ENCODE measurements at regions not wholly inside any gene's neighbourhood (a gene's known extent, or its start where the extent isn't known, plus 50 kb on each side); places are given as distances from the start of the nearest gene placed in this dataset.
A peak's percentile ranks its signal among the peaks of the same experiment; 100 is the strongest.

GRCh38 chr7:18283045-18283444 is 212.5 kb upstream of the HDAC9 start:
- H3K27me3 ChIP-seq: no peaks in the 10 kb centered on the region
- H3K4me2 ChIP-seq: 0 out of 22 replicates have a peak overlapping the region, but pooled peaks of 1 of the 11 experiments have one; percentile 17
- no peak overlapping the region for H3K27ac ChIP-seq
- H4K20me1 ChIP-seq: no peaks in the 10 kb centered on the region
- H3K9me3 ChIP-seq (replicated peaks in 1 of 11): peaks cover 0 to 22% (median 12%) of the 10 kb centered on the region in 11 experiments; a peak in 13 of 22 replicates
- no peak overlapping the region for H3K9ac ChIP-seq
- peaks cover 0 to 7% (median 0%) of the 10 kb centered on the region in 10 experiments; a peak in 3 of 20 replicates for H3K4me1 ChIP-seq
- no peak overlapping the region for H3K4me3 ChIP-seq
- no peaks in the 10 kb centered on the region for H3K36me3 ChIP-seq
- no peak for TF ChIP-seq Cebpa-rat (IDR thresholded peaks at IDR 0.05)

GRCh38 chr7:18287482-18287881 is 208.1 kb upstream of the HDAC9 start:
- Histone ChIP-seq H3K36me3 (no peaks in the 10 kb centered on the region), H3K4me2 (no peak overlapping the region), H3K9me3 (replicated peaks in 1 of 11) (peaks cover 0 to 15% (median 10%) of the 10 kb centered on the region in 11 experiments; a peak in 13 of 22 replicates), H3K4me1 (peaks cover 33 to 47% (median 41%) of the 10 kb centered on the region in 10 experiments), H3K27ac (no peak overlapping the region), H3K27me3 (no peaks in the 10 kb centered on the region), H3K9ac (no peak overlapping the region), H3K4me3 (no peak overlapping the region), H4K20me1 (no peaks in the 10 kb centered on the region)
- no peak for TF ChIP-seq Cebpa-rat (IDR thresholded peaks at IDR 0.05)

GRCh38 chr7:18288322-18289037 is 207.1 kb upstream of the HDAC9 start:
- Histone ChIP-seq H4K20me1 (no peaks in the 10 kb centered on the region), H3K4me3 (no peak overlapping the region), H3K4me2 (peak overlapping the region in 10 of 11 experiments; percentile 61 to 94 (median 83); a peak in 16 of 22 replicates), H3K36me3 (no peaks in the 10 kb centered on the region), H3K27me3 (no peaks in the 10 kb centered on the region), H3K9me3 (replicated peaks in 1 of 11) (peaks cover 0 to 5% (median 1%) of the 10 kb centered on the region in 11 experiments; a peak in 10 of 22 replicates), H3K4me1 (peaks cover 33 to 56% (median 44%) of the 10 kb centered on the region in 10 experiments), H3K27ac (peak overlapping the region in 7 of 11 experiments; percentile 1 to 82 (median 70); a peak in 4 of 22 replicates), H3K9ac (no peak overlapping the region)
- TF ChIP-seq Cebpa-rat (IDR thresholded peaks at IDR 0.05): no peak

- Histone ChIP-seq H3K4me2 (peak overlapping the region; percentile 61 to 94 (median 83)), H3K36me3 (no peaks in the 10 kb centered on the region), H3K27me3 (no peaks in the 10 kb centered on the region), H4K20me1 (no peaks in the 10 kb centered on the region), H3K9ac (peak overlapping the region in 9 of 11 experiments; percentile 59 to 76 (median 69); a peak in 16 of 22 replicates), H3K4me1 (peaks cover 33 to 62% (median 44%) of the 10 kb centered on the region in 10 experiments), H3K4me3 (peak overlapping the region in 8 of 10 experiments; percentile 54 to 71 (median 61); a peak in 16 of 20 replicates), H3K9me3 (replicated peaks in 1 of 11) (0 out of 22 replicates have a peak, but pooled peaks cover 0 to 8% (median 0%) of the 10 kb centered on the region in 11 experiments), H3K27ac (peak overlapping the region in 9 of 11 experiments; percentile 66 to 82 (median 72); a peak in 18 of 22 replicates)
- TF ChIP-seq Cebpa-rat (IDR thresholded peaks at IDR 0.05): no peak
These were observed 205.8 kb upstream of the HDAC9 start for GRCh38 chr7:18289788-18290187.

DNA sequence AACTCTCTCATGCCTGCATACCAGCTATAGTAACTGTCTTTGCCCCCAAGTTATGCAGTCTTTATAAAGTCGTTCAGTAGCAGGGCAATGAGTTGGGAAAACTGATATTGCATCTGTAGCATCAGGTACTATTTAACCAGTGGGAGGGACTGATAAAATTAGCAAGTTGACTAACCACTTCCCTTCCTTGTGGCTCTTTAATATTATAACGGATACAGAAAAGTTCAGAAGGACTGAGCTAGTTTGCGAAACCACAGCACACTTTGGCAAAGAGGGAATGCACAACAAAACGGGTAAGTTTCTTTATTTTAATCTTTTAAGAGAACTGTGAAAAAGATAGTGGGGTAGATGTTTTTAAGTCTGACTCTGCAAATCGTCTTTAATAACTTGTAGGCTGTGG is 205.3 kb upstream of the HDAC9 start:
- Histone ChIP-seq H3K4me3 (peak overlapping the region; percentile 38 to 71 (median 60)), H4K20me1 (no peaks in the 10 kb centered on the region), H3K9me3 (replicated peaks in 1 of 11) (0 out of 22 replicates have a peak, but pooled peaks cover 0 to 11% (median 0%) of the 10 kb centered on the region in 11 experiments), H3K4me1 (peaks cover 33 to 62% (median 44%) of the 10 kb centered on the region in 10 experiments), H3K9ac (peak overlapping the region; percentile 58 to 76 (median 65)), H3K27me3 (no peaks in the 10 kb centered on the region), H3K36me3 (no peaks in the 10 kb centered on the region), H3K4me2 (peak overlapping the region; percentile 61 to 94 (median 83)), H3K27ac (peak overlapping the region in 10 of 11 experiments; percentile 44 to 82 (median 72); a peak in 21 of 22 replicates)
- TF ChIP-seq Cebpa-rat (IDR thresholded peaks at IDR 0.05): no peak; a peak in 1 of 22 replicates

DNA sequence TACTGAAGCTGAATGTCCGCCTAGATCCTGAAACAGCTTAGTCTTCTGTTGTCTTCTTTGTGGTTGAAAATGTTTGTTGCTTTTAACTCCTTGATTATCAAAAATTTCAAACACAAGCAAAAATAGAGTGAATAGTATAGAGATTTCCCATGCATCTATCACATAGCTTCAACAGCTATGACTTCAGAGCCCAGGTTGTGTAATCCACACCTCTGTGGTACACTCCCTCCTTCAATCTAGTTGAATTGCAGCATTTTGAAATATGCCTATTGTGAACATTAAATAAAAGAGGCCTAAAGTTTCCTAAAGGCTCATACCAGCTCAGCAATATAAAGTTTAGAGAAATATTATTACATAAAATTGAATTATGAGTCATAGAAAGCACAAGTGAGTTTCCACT is 204.7 kb upstream of the HDAC9 start:
- H3K9ac ChIP-seq: peak overlapping the region; percentile 58 to 76 (median 65)
- peak overlapping the region in 10 of 11 experiments; percentile 44 to 82 (median 72); a peak in 21 of 22 replicates for H3K27ac ChIP-seq
- no peaks in the 10 kb centered on the region for H3K27me3 ChIP-seq
- no peaks in the 10 kb centered on the region for H3K36me3 ChIP-seq
- peak overlapping the region; percentile 61 to 94 (median 83) for H3K4me2 ChIP-seq
- 0 out of 22 replicates have a peak, but pooled peaks cover 0 to 11% (median 0%) of the 10 kb centered on the region in 11 experiments for H3K9me3 ChIP-seq (replicated peaks in 1 of 11)
- H3K4me1 ChIP-seq: peaks cover 33 to 62% (median 44%) of the 10 kb centered on the region in 10 experiments
- peak overlapping the region; percentile 38 to 71 (median 60) for H3K4me3 ChIP-seq
- H4K20me1 ChIP-seq: no peaks in the 10 kb centered on the region
- 0 out of 22 replicates have a peak, but pooled peaks of 1 of the 11 experiments have one; percentile 20 for TF ChIP-seq Cebpa-rat (IDR thresholded peaks at IDR 0.05)

DNA sequence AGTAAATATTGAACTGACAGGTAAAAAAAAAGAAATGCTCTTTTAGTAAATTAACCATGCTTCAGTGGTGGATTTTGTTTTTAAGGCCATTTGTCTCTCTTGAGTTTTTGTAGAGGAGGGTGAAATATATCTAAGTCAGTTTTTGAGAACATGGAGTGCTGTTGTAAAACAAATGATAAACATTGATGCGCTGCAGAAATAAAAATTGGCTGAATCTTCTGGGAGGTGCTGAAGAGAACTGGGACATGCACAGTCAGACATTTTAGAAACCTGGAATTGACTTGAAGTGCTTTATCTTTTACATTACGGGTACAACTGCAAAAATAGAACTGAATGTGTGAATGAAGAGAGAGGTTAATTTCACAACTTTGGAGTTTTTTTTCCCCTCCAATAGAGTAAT is 203.0 kb upstream of the HDAC9 start:
- no peak overlapping the region for H3K27ac ChIP-seq
- no peaks in the 10 kb centered on the region for H4K20me1 ChIP-seq
- peak overlapping the region in 1 of 11 experiments; percentile 29; a peak in 1 of 22 replicates for H3K9ac ChIP-seq
- 0 out of 22 replicates have a peak, but pooled peaks cover 0 to 11% (median 0%) of the 10 kb centered on the region in 11 experiments for H3K9me3 ChIP-seq (replicated peaks in 1 of 11)
- H3K36me3 ChIP-seq: no peaks in the 10 kb centered on the region
- no peak for TF ChIP-seq Cebpa-rat (IDR thresholded peaks at IDR 0.05)
- peaks cover 33 to 62% (median 44%) of the 10 kb centered on the region in 10 experiments for H3K4me1 ChIP-seq
- H3K4me3 ChIP-seq: peak overlapping the region in 4 of 10 experiments; percentile 46 to 71 (median 64); a peak in 7 of 20 replicates
- no peaks in the 10 kb centered on the region for H3K27me3 ChIP-seq
- peak overlapping the region; percentile 61 to 94 (median 83); a peak in 20 of 22 replicates for H3K4me2 ChIP-seq

DNA sequence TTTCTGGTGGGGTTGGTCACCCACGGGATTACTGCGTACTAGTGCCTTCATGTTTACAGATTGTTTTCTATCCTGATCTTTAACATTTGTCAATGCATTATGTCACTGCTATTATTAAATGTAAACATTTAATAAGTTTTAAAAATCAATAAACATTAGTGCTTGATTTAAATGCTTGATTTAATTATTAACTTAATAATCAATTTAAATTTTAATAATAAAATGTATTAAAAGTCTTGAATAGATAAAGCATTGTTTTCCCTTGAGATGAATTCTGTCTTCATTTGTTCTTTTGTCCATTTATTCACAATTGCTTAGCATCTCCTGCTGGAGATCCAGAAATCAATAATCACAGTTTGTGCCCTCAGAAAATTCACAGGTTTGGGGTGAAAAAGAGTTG is 201.8 kb upstream of the HDAC9 start:
- Histone ChIP-seq H3K4me1 (peaks cover 26 to 53% (median 41%) of the 10 kb centered on the region in 10 experiments), H4K20me1 (no peaks in the 10 kb centered on the region), H3K27me3 (no peaks in the 10 kb centered on the region), H3K4me2 (peak overlapping the region in 1 of 11 experiments; percentile 83; a peak in 1 of 22 replicates), H3K27ac (no peak overlapping the region), H3K36me3 (no peaks in the 10 kb centered on the region), H3K4me3 (no peak overlapping the region), H3K9ac (no peak overlapping the region), H3K9me3 (replicated peaks in 1 of 11) (0 out of 22 replicates have a peak, but pooled peaks cover 0 to 11% (median 0%) of the 10 kb centered on the region in 11 experiments)
- no peak for TF ChIP-seq Cebpa-rat (IDR thresholded peaks at IDR 0.05)

GRCh38 chr7:18294411-18294810 is 201.1 kb upstream of the HDAC9 start:
- H3K9me3 ChIP-seq (replicated peaks in 1 of 11): 0 out of 22 replicates have a peak, but pooled peaks cover 0 to 11% (median 0%) of the 10 kb centered on the region in 11 experiments
- TF ChIP-seq Cebpa-rat (IDR thresholded peaks at IDR 0.05): no peak
- no peak overlapping the region for H3K9ac ChIP-seq
- no peak overlapping the region for H3K27ac ChIP-seq
- no peak overlapping the region for H3K4me3 ChIP-seq
- H3K36me3 ChIP-seq: no peaks in the 10 kb centered on the region
- H3K4me2 ChIP-seq: no peak overlapping the region
- H4K20me1 ChIP-seq: no peaks in the 10 kb centered on the region
- H3K27me3 ChIP-seq: no peaks in the 10 kb centered on the region
- peaks cover 20 to 46% (median 35%) of the 10 kb centered on the region in 10 experiments for H3K4me1 ChIP-seq
